ENCODE measurements at regions not wholly inside any gene's neighbourhood (a gene's known extent, or its start where the extent isn't known, plus 50 kb on each side); places are given as distances from the start of the nearest gene placed in this dataset.

GRCh38 chr6:47970826-47971225 lies 140.2 kb downstream of the PTCHD4 start:
- Mint-ChIP-seq H3K9me3 (no peaks in the 10 kb centered on the region), H3K4me3 (no peak overlapping the region), H3K4me1 (no peaks in the 10 kb centered on the region), H3K27ac (no peak overlapping the region), H3K36me3 (ENCODE audit: low read depth) (no peaks in the 10 kb centered on the region), H3K27me3 (no peaks in the 10 kb centered on the region)
- ChIA-PET POLR2A (no interaction called here), CTCF (no interaction called here)
- intact Hi-C loops (cut with micrococcal nuclease), result no loop called here
- no peak for DNase-seq
- ATAC-seq (ENCODE audit: low read depth), result no peak
- no peak for TF ChIP-seq CTCF (IDR thresholded peaks at IDR 0.05)

- Mint-ChIP-seq H3K27me3 (no peaks in the 10 kb centered on the region), H3K4me3 (no peak overlapping the region), H3K4me1 (no peaks in the 10 kb centered on the region), H3K9me3 (no peaks in the 10 kb centered on the region), H3K36me3 (ENCODE audit: low read depth) (no peaks in the 10 kb centered on the region), H3K27ac (no peak overlapping the region)
- DNase-seq (no peak), ATAC-seq (ENCODE audit: low read depth) (no peak)
- CTCF ChIA-PET, result no interaction called here
- intact Hi-C loops (cut with micrococcal nuclease), result no loop called here
- TF ChIP-seq CTCF (IDR thresholded peaks at IDR 0.05), result no peak
- POLR2A ChIA-PET, result no interaction called here
These were observed 143.2 kb downstream of the PTCHD4 start for GRCh38 chr6:47967843-47968242.

GRCh38 chr6:47964969-47965368 lies 146.0 kb downstream of the PTCHD4 start:
- DNase-seq (no peak), ATAC-seq (ENCODE audit: low read depth) (no peak)
- ChIA-PET CTCF (no interaction called here), POLR2A (no interaction called here)
- Mint-ChIP-seq H3K9me3 (no peaks in the 10 kb centered on the region), H3K27ac (no peak overlapping the region), H3K27me3 (no peaks in the 10 kb centered on the region), H3K4me3 (no peak overlapping the region), H3K36me3 (ENCODE audit: low read depth) (no peaks in the 10 kb centered on the region), H3K4me1 (no peaks in the 10 kb centered on the region)
- intact Hi-C loops (cut with micrococcal nuclease), result no loop called here
- no peak for TF ChIP-seq CTCF (IDR thresholded peaks at IDR 0.05)

GRCh38 chr6:47952640-47953039 lies 158.4 kb downstream of the PTCHD4 start:
- ChIA-PET POLR2A (no interaction called here), CTCF (no interaction called here)
- no peak for TF ChIP-seq CTCF (IDR thresholded peaks at IDR 0.05)
- H3K27me3 Mint-ChIP-seq, result no peaks in the 10 kb centered on the region
- H3K36me3 Mint-ChIP-seq (ENCODE audit: low read depth), result no peaks in the 10 kb centered on the region
- H3K4me1 Mint-ChIP-seq, result no peaks in the 10 kb centered on the region
- H3K9me3 Mint-ChIP-seq, result no peaks in the 10 kb centered on the region
- ATAC-seq (ENCODE audit: low read depth) (no peak), DNase-seq (no peak)
- no peak overlapping the region for H3K4me3 Mint-ChIP-seq
- H3K27ac Mint-ChIP-seq, result no peak overlapping the region
- intact Hi-C loops (cut with micrococcal nuclease), result no loop called here

GRCh38 chr6:47944846-47945245 lies 163.0 kb downstream of the OPN5 start:
- ATAC-seq (ENCODE audit: low read depth) (no peak), DNase-seq (no peak)
- Mint-ChIP-seq H3K27me3 (no peaks in the 10 kb centered on the region), H3K9me3 (no peaks in the 10 kb centered on the region), H3K36me3 (ENCODE audit: low read depth) (no peaks in the 10 kb centered on the region), H3K4me1 (no peaks in the 10 kb centered on the region), H3K27ac (no peak overlapping the region), H3K4me3 (no peak overlapping the region)
- CTCF ChIA-PET, result no interaction called here
- no peak for TF ChIP-seq CTCF (IDR thresholded peaks at IDR 0.05)
- intact Hi-C loops (cut with micrococcal nuclease), result no loop called here
- POLR2A ChIA-PET, result no interaction called here

All from activated B cell treated with CpG ODN at 0.5 μM for 24 hours (primary cell).